OCI-LY1 (cell line): ENCODE measurements at regions not wholly inside any gene's neighbourhood (a gene's known extent, or its start where the extent isn't known, plus 50 kb on each side); places are given as distances from the start of the nearest gene placed in this dataset.

ENCODE experiments used
- H2AFZ ChIP-seq: fragments of 200-600 bp; sonication (generic), shearing (Covaris generic); 2 replicates; pipeline ENCODE4 v1.6.0; 2014; ENCODE audit warnings: antibody characterized with exemption, mild to moderate bottlenecking, low read length
- H3F3A ChIP-seq: fragments of 200-600 bp; sonication (generic), shearing (Covaris generic); 2 replicates; pipeline ENCODE4 v1.6.0; 2014; ENCODE audit warnings: mild to moderate bottlenecking, antibody characterized with exemption, low read length, moderate library complexity; ENCODE audit not compliant: insufficient read depth
- H3K27ac ChIP-seq: fragments of 200-600 bp; sonication (generic); 2 replicates; pipeline ENCODE4 v1.5.1; 2014; ENCODE audit warnings: low read length, mixed run types, mild to moderate bottlenecking, low read depth; ENCODE audit not compliant: poor library complexity, severe bottlenecking
- H3K27me3 ChIP-seq: fragments of 200-600 bp; sonication (generic); 2 replicates; pipeline ENCODE4 v1.6.0; 2014; ENCODE audit warnings: antibody characterized with exemption, mild to moderate bottlenecking, low read length, moderate library complexity; ENCODE audit not compliant: insufficient read depth
- H3K36me3 ChIP-seq: fragments of 200-600 bp; sonication (generic); 2 replicates; pipeline ENCODE4 v1.6.1; 2014; ENCODE audit warnings: mild to moderate bottlenecking, antibody characterized with exemption, low read length, moderate library complexity, mixed read lengths; ENCODE audit not compliant: insufficient read depth
- H3K4me1 ChIP-seq: fragments of 200-600 bp; sonication (generic); 2 replicates; pipeline ENCODE4 v1.5.1; 2014; ENCODE audit warnings: mild to moderate bottlenecking, low read length, moderate library complexity; ENCODE audit not compliant: insufficient read depth, severe bottlenecking
- H3K4me2 ChIP-seq: fragments of 200-600 bp; sonication (generic), shearing (Covaris generic); 2 replicates; pipeline ENCODE4 v1.6.1; 2014; ENCODE audit warnings: low read length
- H3K4me3 ChIP-seq: fragments of 200-600 bp; sonication (generic); 2 replicates; pipeline ENCODE4 v1.5.1; 2014; ENCODE audit warnings: low read length, low read depth, mild to moderate bottlenecking, mixed read lengths; ENCODE audit not compliant: poor library complexity, severe bottlenecking
- H3K79me2 ChIP-seq: fragments of 200-600 bp; shearing (Covaris generic); 2 replicates; pipeline ENCODE4 v1.6.1; 2016; ENCODE audit warnings: mixed run types, low read length, mixed read lengths; ENCODE audit not compliant: insufficient read depth
- H3K9ac ChIP-seq: fragments of 200-600 bp; sonication (generic), shearing (Covaris generic); 2 replicates; pipeline ENCODE4 v1.6.1; 2014; ENCODE audit warnings: mild to moderate bottlenecking, low read length, mixed read lengths
- H3K9me2 ChIP-seq: fragments of 200-600 bp; sonication (generic), shearing (Covaris generic); 2 replicates; pipeline ENCODE4 v1.6.1; 2014; ENCODE audit warnings: low read depth, mild to moderate bottlenecking, low read length, mixed read lengths
- H3K9me3 ChIP-seq: fragments of 200-600 bp; shearing (Covaris generic); 2 replicates; pipeline ENCODE4 v1.6.1; 2014; ENCODE audit warnings: low read length, mixed read lengths
- H4K20me1 ChIP-seq: fragments of 200-600 bp; sonication (generic), shearing (Covaris generic); 2 replicates; pipeline ENCODE4 v1.6.0; 2016; ENCODE audit warnings: mild to moderate bottlenecking, low read length; ENCODE audit not compliant: insufficient read depth
- EZH2 ChIP-seq: fragments of 200-600 bp; sonication (generic), shearing (Covaris generic); IDR thresholded peaks from 2 replicates; pipeline ENCODE4 v1.8.0; 2017; ENCODE audit warnings: borderline replicate concordance, mixed run types, mild to moderate bottlenecking, antibody characterized with exemption, low read length, moderate library complexity, mixed read lengths
- TF ChIP-seq, protein P1 (sequence below): fragments of 200-600 bp; sonication (generic), shearing (Covaris generic); IDR thresholded peaks from 2 replicates; pipeline ENCODE4 v1.5.1; 2017; ENCODE audit warnings: mild to moderate bottlenecking, antibody characterized with exemption, low read length, moderate library complexity, mixed read lengths

GRCh38 chr6:98777762-98778161, 56.6 kb upstream of the POU3F2 start:
- H3K27me3 ChIP-seq, result no peaks in the 10 kb centered on the region

DNA sequence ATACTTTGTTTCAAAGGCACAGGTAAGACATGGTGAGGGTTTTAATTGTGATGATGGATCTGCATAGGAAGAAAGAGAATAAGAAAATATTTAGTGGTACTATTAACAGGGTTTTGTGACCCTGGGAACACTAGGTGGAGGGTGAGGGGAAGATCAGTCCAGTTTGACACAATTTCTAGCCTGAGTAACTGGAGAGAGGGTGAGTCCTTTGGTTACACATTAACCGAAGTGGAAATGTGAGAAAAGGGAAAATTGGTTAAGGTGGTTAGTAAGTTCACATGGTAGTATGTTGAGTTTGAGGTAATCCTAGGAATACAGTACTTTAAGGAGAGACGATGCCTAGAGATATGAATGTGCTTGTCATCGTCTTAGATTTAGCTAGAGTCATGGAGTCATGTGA, 54.8 kb upstream of the POU3F2 start:
- Histone ChIP-seq H3K27ac (no peak overlapping the region), H3F3A (no peaks in the 10 kb centered on the region), H3K4me1 (no peaks in the 10 kb centered on the region), H3K36me3 (no peaks in the 10 kb centered on the region), H3K27me3 (no peaks in the 10 kb centered on the region), H4K20me1 (no peaks in the 10 kb centered on the region), H3K79me2 (no peaks in the 10 kb centered on the region), H3K9me2 (no peaks in the 10 kb centered on the region), H3K9me3 (no peaks in the 10 kb centered on the region), H3K9ac (no peak overlapping the region), H2AFZ (no peak overlapping the region), H3K4me3 (no peak overlapping the region), H3K4me2 (no peak overlapping the region)
- no peak for TF ChIP-seq EZH2
- TF ChIP-seq, protein P1, sequence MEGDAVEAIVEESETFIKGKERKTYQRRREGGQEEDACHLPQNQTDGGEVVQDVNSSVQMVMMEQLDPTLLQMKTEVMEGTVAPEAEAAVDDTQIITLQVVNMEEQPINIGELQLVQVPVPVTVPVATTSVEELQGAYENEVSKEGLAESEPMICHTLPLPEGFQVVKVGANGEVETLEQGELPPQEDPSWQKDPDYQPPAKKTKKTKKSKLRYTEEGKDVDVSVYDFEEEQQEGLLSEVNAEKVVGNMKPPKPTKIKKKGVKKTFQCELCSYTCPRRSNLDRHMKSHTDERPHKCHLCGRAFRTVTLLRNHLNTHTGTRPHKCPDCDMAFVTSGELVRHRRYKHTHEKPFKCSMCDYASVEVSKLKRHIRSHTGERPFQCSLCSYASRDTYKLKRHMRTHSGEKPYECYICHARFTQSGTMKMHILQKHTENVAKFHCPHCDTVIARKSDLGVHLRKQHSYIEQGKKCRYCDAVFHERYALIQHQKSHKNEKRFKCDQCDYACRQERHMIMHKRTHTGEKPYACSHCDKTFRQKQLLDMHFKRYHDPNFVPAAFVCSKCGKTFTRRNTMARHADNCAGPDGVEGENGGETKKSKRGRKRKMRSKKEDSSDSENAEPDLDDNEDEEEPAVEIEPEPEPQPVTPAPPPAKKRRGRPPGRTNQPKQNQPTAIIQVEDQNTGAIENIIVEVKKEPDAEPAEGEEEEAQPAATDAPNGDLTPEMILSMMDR, result no peak

More at GRCh38 chr6:98777762-98778161, 56.6 kb upstream of the POU3F2 start:
- H3K27ac ChIP-seq, result no peak overlapping the region
- H4K20me1 ChIP-seq, result no peaks in the 10 kb centered on the region
- H2AFZ ChIP-seq, result no peak overlapping the region
- H3K9ac ChIP-seq, result no peak overlapping the region
- H3K4me2 ChIP-seq, result no peak overlapping the region
- H3K4me1 ChIP-seq, result no peaks in the 10 kb centered on the region
- H3K9me3 ChIP-seq, result no peaks in the 10 kb centered on the region
- H3K4me3 ChIP-seq, result no peak overlapping the region
- TF ChIP-seq, protein P1, result no peak
- TF ChIP-seq EZH2, result no peak
- H3K9me2 ChIP-seq, result no peaks in the 10 kb centered on the region
- H3K79me2 ChIP-seq, result no peaks in the 10 kb centered on the region
- H3K36me3 ChIP-seq, result no peaks in the 10 kb centered on the region
- H3F3A ChIP-seq, result no peaks in the 10 kb centered on the region

- H3K9me3 ChIP-seq, result no peaks in the 10 kb centered on the region
- no peaks in the 10 kb centered on the region for H3K36me3 ChIP-seq
- no peak overlapping the region for H3K9ac ChIP-seq
- H3F3A ChIP-seq, result no peaks in the 10 kb centered on the region
- no peaks in the 10 kb centered on the region for H3K9me2 ChIP-seq
- H3K79me2 ChIP-seq, result no peaks in the 10 kb centered on the region
- TF ChIP-seq, protein P1, result no peak
- no peak for TF ChIP-seq EZH2
- H2AFZ ChIP-seq, result no peak overlapping the region
- no peaks in the 10 kb centered on the region for H3K4me1 ChIP-seq
- no peak overlapping the region for H3K4me2 ChIP-seq
- H3K4me3 ChIP-seq, result no peak overlapping the region
- no peak overlapping the region for H3K27ac ChIP-seq
- no peaks in the 10 kb centered on the region for H4K20me1 ChIP-seq
- H3K27me3 ChIP-seq, result no peaks in the 10 kb centered on the region; the same call in 1 of the 2 replicates
Measured at GRCh38 chr6:98782772-98783171, 51.6 kb upstream of the POU3F2 start.
